ENCODE measurements at regions not wholly inside any gene's neighbourhood (a gene's known extent, or its start where the extent isn't known, plus 50 kb on each side); places are given as distances from the start of the nearest gene placed in this dataset.
"Not testable (repeated sequence)": the region's sequence is repeated elsewhere in the genome, so short reads cannot be mapped to it uniquely, and the experiment has no call there.

GRCh38 chr7:15128716-15129115 lies 226.2 kb upstream of the DGKB start:
- intact Hi-C loops (cut with micrococcal nuclease): no loop called here

GRCh38 chr7:15126653-15127052 lies 224.1 kb upstream of the DGKB start:
- DNase-seq; H3K36me3 ChIP-seq; H3K4me1 ChIP-seq; H3K4me3 ChIP-seq; intact Hi-C loops (cut with micrococcal nuclease); H3K9me3 ChIP-seq (replicated peaks); H3K27me3 ChIP-seq (ENCODE audit: low read depth); H3K27ac ChIP-seq (replicated peaks): not testable (repeated sequence)

More at GRCh38 chr7:15128716-15129115, 226.2 kb upstream of the DGKB start:
- no peaks in the 10 kb centered on the region for H3K4me1 ChIP-seq
- no peak overlapping the region for H3K4me3 ChIP-seq
- no peaks in the 10 kb centered on the region for H3K27me3 ChIP-seq (ENCODE audit: low read depth)
- H3K36me3 ChIP-seq: no peaks in the 10 kb centered on the region
- H3K27ac ChIP-seq (replicated peaks): no peak overlapping the region
- no peak for DNase-seq
- no peak for TF ChIP-seq CTCF (IDR thresholded peaks at IDR 0.05; ENCODE audit: borderline replicate concordance)
- H3K9me3 ChIP-seq (replicated peaks): no peaks in the 10 kb centered on the region

GRCh38 chr7:15123901-15124300 lies 221.3 kb upstream of the DGKB start:
- Histone ChIP-seq H3K27me3 (ENCODE audit: low read depth) (no peaks in the 10 kb centered on the region), H3K4me3 (no peak overlapping the region), H3K36me3 (no peaks in the 10 kb centered on the region), H3K27ac (replicated peaks) (no peak overlapping the region), H3K9me3 (replicated peaks) (peaks cover 6% of the 10 kb centered on the region), H3K4me1 (no peaks in the 10 kb centered on the region)
- no peak for DNase-seq
- intact Hi-C loops (cut with micrococcal nuclease): no loop called here
- no peak for TF ChIP-seq CTCF (IDR thresholded peaks at IDR 0.05; ENCODE audit: borderline replicate concordance)

- intact Hi-C loops (cut with micrococcal nuclease): no loop called here
- no peaks in the 10 kb centered on the region for H3K36me3 ChIP-seq
- H3K9me3 ChIP-seq (replicated peaks): no peaks in the 10 kb centered on the region
- no peak for TF ChIP-seq CTCF (IDR thresholded peaks at IDR 0.05; ENCODE audit: borderline replicate concordance)
- no peak for DNase-seq
- H3K27me3 ChIP-seq (ENCODE audit: low read depth): no peaks in the 10 kb centered on the region
- no peak overlapping the region for H3K27ac ChIP-seq (replicated peaks)
- no peak overlapping the region for H3K4me3 ChIP-seq
- no peaks in the 10 kb centered on the region for H3K4me1 ChIP-seq
Observed at GRCh38 chr7:15113752-15114151, 211.2 kb upstream of the DGKB start.

- Histone ChIP-seq H3K4me1 (no peaks in the 10 kb centered on the region), H3K4me3 (no peak overlapping the region), H3K36me3 (no peaks in the 10 kb centered on the region), H3K9me3 (replicated peaks) (peaks cover 5% of the 10 kb centered on the region), H3K27ac (replicated peaks) (no peak overlapping the region), H3K27me3 (ENCODE audit: low read depth) (no peaks in the 10 kb centered on the region)
- no peak for TF ChIP-seq CTCF (IDR thresholded peaks at IDR 0.05; ENCODE audit: borderline replicate concordance)
- no peak for DNase-seq
- intact Hi-C loops (cut with micrococcal nuclease): no loop called here
Observed at GRCh38 chr7:15105711-15106110, 203.2 kb upstream of the DGKB start.

GRCh38 chr7:15104411-15105092 lies 202.0 kb upstream of the DGKB start:
- no peak overlapping the region for H3K4me3 ChIP-seq
- peaks cover 5% of the 10 kb centered on the region for H3K9me3 ChIP-seq (replicated peaks)
- no peaks in the 10 kb centered on the region for H3K27me3 ChIP-seq (ENCODE audit: low read depth)
- no peaks in the 10 kb centered on the region for H3K36me3 ChIP-seq
- no peak overlapping the region for H3K27ac ChIP-seq (replicated peaks)
- H3K4me1 ChIP-seq: no peaks in the 10 kb centered on the region
- no peak for TF ChIP-seq CTCF (IDR thresholded peaks at IDR 0.05; ENCODE audit: borderline replicate concordance)
- intact Hi-C loops (cut with micrococcal nuclease): no loop called here
- DNase-seq: no peak

Data from left ventricle myocardium inferior (tissue), 1 donor.